Hepatocyte (in vitro differentiated cells): ENCODE measurements at regions not wholly inside any gene's neighbourhood (a gene's known extent, or its start where the extent isn't known, plus 50 kb on each side); places are given as distances from the start of the nearest gene placed in this dataset.
"Not testable (repeated sequence)": the region's sequence is repeated elsewhere in the genome, so short reads cannot be mapped to it uniquely, and the experiment has no call there.

Experiments
- DNase-seq: peaks from one replicate; pipeline ENCODE4 v3.0.0-alpha.2; 2016; ENCODE audit warnings: low spot score
- H2AFZ ChIP-seq: fragments of 200-600 bp; sonication (generic); 2 replicates; pipeline ENCODE4 v1.6.0; 2016; ENCODE audit warnings: antibody characterized with exemption, mild to moderate bottlenecking
- H3K27ac ChIP-seq: fragments of 200-600 bp; sonication (generic); 2 replicates; pipeline ENCODE4 v1.5.1; 2016; ENCODE audit warnings: mild to moderate bottlenecking
- H3K27me3 ChIP-seq: fragments of 200-600 bp; sonication (generic); 2 replicates; pipeline ENCODE4 v1.6.1; 2016
- H3K36me3 ChIP-seq: fragments of 200-600 bp; sonication (generic); replicated peaks from 2 replicates; pipeline ENCODE4 v1.5.1; 2016; ENCODE audit warnings: low read depth; ENCODE audit not compliant: insufficient read depth
- H3K4me1 ChIP-seq: fragments of 200-600 bp; sonication (generic); 2 replicates; pipeline ENCODE4 v1.5.1; 2016; ENCODE audit warnings: mild to moderate bottlenecking, moderate library complexity; ENCODE audit not compliant: insufficient read depth
- H3K4me2 ChIP-seq: fragments of 200-600 bp; sonication (generic); 2 replicates; pipeline ENCODE4 v1.6.0; 2016
- H3K4me3 ChIP-seq: fragments of 200-600 bp; sonication (generic); 2 replicates; pipeline ENCODE4 v1.5.1; 2016; ENCODE audit warnings: mild to moderate bottlenecking
- H3K79me2 ChIP-seq: fragments of 200-600 bp; sonication (generic); 2 replicates; pipeline ENCODE4 v1.6.0; 2017; ENCODE audit warnings: mild to moderate bottlenecking
- H3K9me2 ChIP-seq: fragments of 200-600 bp; sonication (generic); replicated peaks from 2 replicates; pipeline ENCODE4 v1.6.0; 2017; ENCODE audit warnings: mild to moderate bottlenecking; ENCODE audit not compliant: insufficient read depth
- H3K9me3 ChIP-seq: fragments of 200-600 bp; sonication (generic); 2 replicates; pipeline ENCODE4 v1.5.1; 2016; ENCODE audit warnings: low read depth, mild to moderate bottlenecking
- H4K20me1 ChIP-seq: fragments of 200-600 bp; sonication (generic); 2 replicates; pipeline ENCODE4 v1.6.0; 2016; ENCODE audit warnings: mild to moderate bottlenecking; ENCODE audit not compliant: insufficient read depth, poor library complexity, severe bottlenecking
- EZH2 ChIP-seq: fragments of 200-600 bp; sonication (generic); IDR thresholded peaks from 2 replicates; pipeline ENCODE4 v1.6.1; 2016; ENCODE audit warnings: antibody characterized with exemption, mild to moderate bottlenecking, borderline replicate concordance
- EZH2phosphoT487 ChIP-seq: fragments of 200-600 bp; sonication (generic); IDR thresholded peaks from one replicate; pipeline ENCODE4 v1.6.1; 2018; ENCODE audit warnings: antibody characterized with exemption, mild to moderate bottlenecking, low read depth, moderate library complexity; ENCODE audit not compliant: unreplicated experiment, severe bottlenecking
- WGBS: methylation state at CpG from one replicate; pipeline ENCODE4 v1.1.6; 2016; ENCODE audit warnings: low lambda C conversion rate; ENCODE audit errors: missing lambda C conversion rate; 5-methylcytosine and 5-hydroxymethylcytosine counted together
- TF ChIP-seq, protein P1 (sequence below): fragments of 200-600 bp; sonication (generic); IDR thresholded peaks from 2 replicates; pipeline ENCODE4 v1.5.1; 2016; ENCODE audit warnings: antibody characterized with exemption, mild to moderate bottlenecking; ENCODE audit not compliant: poor library complexity

DNA sequence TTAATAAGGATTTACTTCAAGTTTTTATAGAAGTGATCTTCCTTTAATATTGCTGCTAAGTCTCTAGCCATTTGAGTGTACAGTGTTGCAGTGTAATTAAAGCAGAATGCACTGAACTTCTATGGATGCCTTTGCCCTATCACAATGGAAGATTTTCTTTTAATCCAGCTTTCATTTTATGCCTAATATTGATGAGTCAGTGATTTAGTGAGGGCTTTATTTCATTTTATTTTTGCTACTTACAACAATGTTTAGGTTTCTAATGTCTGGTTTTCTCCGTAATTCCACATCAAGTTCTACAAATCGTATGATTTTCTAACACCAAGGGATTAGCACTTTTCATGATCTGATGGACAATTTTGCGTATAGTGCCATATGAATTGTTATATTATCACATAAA is 504.1 kb downstream of the PCDH11X start:
- Histone ChIP-seq H2AFZ (no peak overlapping the region), H4K20me1 (no peaks in the 10 kb centered on the region), H3K4me2 (no peak overlapping the region), H3K27me3 (no peaks in the 10 kb centered on the region), H3K4me3 (no peak overlapping the region), H3K27ac (no peak overlapping the region), H3K36me3 (no peaks in the 10 kb centered on the region), H3K9me2 (no peaks in the 10 kb centered on the region), H3K9me3 (no peaks in the 10 kb centered on the region), H3K79me2 (no peaks in the 10 kb centered on the region), H3K4me1 (no peaks in the 10 kb centered on the region)
- TF ChIP-seq EZH2, result no peak
- 93% methylated on average over 3 of the region's 3 CpGs for WGBS
- no peak for DNase-seq

- not testable (repeated sequence) for H2AFZ ChIP-seq, H4K20me1 ChIP-seq, H3K4me2 ChIP-seq, H3K27me3 ChIP-seq, H3K4me1 ChIP-seq, H3K79me2 ChIP-seq, DNase-seq, H3K27ac ChIP-seq, H3K9me2 ChIP-seq, H3K4me3 ChIP-seq, H3K36me3 ChIP-seq, H3K9me3 ChIP-seq
- WGBS, result 82% methylated on average over 3 of the region's 3 CpGs
Observed at GRCh38 chrX:92298067-92298466, 518.9 kb downstream of the PCDH11X start.

- not testable (repeated sequence) for H3K4me2 ChIP-seq, H3K79me2 ChIP-seq, H3K27ac ChIP-seq, H3K9me3 ChIP-seq, DNase-seq, H3K4me3 ChIP-seq, H3K4me1 ChIP-seq, H3K36me3 ChIP-seq, H3K27me3 ChIP-seq, H4K20me1 ChIP-seq, H3K9me2 ChIP-seq, H2AFZ ChIP-seq
- WGBS, result 91% methylated on average over 5 of the region's 5 CpGs
Observed at GRCh38 chrX:92333194-92333593, 554.0 kb downstream of the PCDH11X start.

GRCh38 chrX:92351065-92351464 is 571.9 kb downstream of the PCDH11X start:
- not testable (repeated sequence) for H3K9me3 ChIP-seq, H3K36me3 ChIP-seq, H2AFZ ChIP-seq, DNase-seq, H3K4me1 ChIP-seq, H3K4me2 ChIP-seq, H3K27ac ChIP-seq, H3K4me3 ChIP-seq, H4K20me1 ChIP-seq, H3K27me3 ChIP-seq, H3K79me2 ChIP-seq, H3K9me2 ChIP-seq
- 93% methylated on average over 6 of the region's 6 CpGs for WGBS

DNA sequence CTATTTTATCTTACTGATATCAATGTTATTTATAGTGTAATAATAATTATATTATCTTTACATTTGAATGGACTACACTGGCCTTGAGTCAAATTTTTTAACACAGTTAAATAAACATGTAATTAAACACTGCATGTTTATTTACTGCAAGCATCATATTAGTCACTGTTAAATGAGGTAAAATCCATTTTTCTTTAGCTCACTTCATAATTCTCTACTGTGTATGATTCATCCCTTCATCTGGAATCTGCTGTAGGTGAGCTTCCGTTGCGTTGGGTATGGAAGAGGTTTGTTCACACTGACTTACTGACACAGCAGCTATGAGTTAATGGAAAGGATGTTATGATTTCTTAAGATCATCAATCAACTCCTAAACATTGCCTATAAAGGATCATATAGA is 572.3 kb downstream of the PCDH11X start:
- no peak overlapping the region for H2AFZ ChIP-seq
- H3K79me2 ChIP-seq, result no peaks in the 10 kb centered on the region
- no peaks in the 10 kb centered on the region for H3K36me3 ChIP-seq
- no peak overlapping the region for H3K4me2 ChIP-seq
- TF ChIP-seq EZH2 (no peak), EZH2phosphoT487 (no peak)
- TF ChIP-seq, protein P1, sequence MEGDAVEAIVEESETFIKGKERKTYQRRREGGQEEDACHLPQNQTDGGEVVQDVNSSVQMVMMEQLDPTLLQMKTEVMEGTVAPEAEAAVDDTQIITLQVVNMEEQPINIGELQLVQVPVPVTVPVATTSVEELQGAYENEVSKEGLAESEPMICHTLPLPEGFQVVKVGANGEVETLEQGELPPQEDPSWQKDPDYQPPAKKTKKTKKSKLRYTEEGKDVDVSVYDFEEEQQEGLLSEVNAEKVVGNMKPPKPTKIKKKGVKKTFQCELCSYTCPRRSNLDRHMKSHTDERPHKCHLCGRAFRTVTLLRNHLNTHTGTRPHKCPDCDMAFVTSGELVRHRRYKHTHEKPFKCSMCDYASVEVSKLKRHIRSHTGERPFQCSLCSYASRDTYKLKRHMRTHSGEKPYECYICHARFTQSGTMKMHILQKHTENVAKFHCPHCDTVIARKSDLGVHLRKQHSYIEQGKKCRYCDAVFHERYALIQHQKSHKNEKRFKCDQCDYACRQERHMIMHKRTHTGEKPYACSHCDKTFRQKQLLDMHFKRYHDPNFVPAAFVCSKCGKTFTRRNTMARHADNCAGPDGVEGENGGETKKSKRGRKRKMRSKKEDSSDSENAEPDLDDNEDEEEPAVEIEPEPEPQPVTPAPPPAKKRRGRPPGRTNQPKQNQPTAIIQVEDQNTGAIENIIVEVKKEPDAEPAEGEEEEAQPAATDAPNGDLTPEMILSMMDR, result no peak
- no peaks in the 10 kb centered on the region for H3K9me3 ChIP-seq
- no peaks in the 10 kb centered on the region for H3K9me2 ChIP-seq
- H4K20me1 ChIP-seq, result no peaks in the 10 kb centered on the region
- H3K4me3 ChIP-seq, result no peak overlapping the region
- DNase-seq, result no peak
- no peaks in the 10 kb centered on the region for H3K4me1 ChIP-seq
- no peak overlapping the region for H3K27ac ChIP-seq
- 95% methylated on average over 2 of the region's 2 CpGs for WGBS
- H3K27me3 ChIP-seq, result no peaks in the 10 kb centered on the region
